ENCODE measurements at regions not wholly inside any gene's neighbourhood (a gene's known extent, or its start where the extent isn't known, plus 50 kb on each side); places are given as distances from the start of the nearest gene placed in this dataset.
"Not testable (repeated sequence)": the region's sequence is repeated elsewhere in the genome, so short reads cannot be mapped to it uniquely, and the experiment has no call there.

DNA sequence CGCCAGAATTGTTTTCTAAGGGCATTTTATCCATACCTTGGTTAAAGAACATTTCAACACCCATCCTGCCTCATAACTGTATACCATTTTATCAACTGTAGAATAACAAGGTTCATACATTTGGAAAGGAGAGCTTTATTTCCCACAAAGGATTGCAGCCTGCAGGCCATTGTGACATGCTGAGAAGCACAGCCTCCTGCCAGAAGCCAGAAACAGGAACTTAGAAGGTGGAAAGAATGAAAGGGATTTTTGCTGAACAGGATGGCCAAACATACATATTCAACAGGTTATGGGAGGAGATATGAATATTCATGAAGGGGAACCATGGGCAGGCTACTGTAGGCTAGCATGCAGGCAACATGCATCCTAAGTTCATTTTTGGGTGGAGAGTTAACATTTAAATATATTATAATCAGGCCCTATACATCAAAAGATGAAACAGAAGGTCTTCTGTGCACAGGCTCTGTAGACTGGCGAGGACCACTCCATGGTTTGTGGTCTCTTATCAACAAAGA is 59.9 kb upstream of the DIRAS2 start:
- no peak overlapping the region for H3K4me3 ChIP-seq
- WGBS, 4 donors = 68 to 74% (median 71%) methylated on average over 2 of the region's 2 CpGs
- no peaks in the 10 kb centered on the region for H3K9me3 ChIP-seq (replicated peaks in 1 of 3)
- H3K4me1 ChIP-seq (replicated peaks in 1 of 2) = no peaks in the 10 kb centered on the region
- DNase-seq = peak in 1 of 7 donors; percentile 1
- intact Hi-C loops (cut with DNase I) = no loop called here
- H3K27ac ChIP-seq = no peak overlapping the region
- H3K27me3 ChIP-seq = no peaks in the 10 kb centered on the region
- no peak for TF ChIP-seq POLR2A (IDR thresholded peaks at IDR 0.05)
- TF ChIP-seq, protein P1, sequence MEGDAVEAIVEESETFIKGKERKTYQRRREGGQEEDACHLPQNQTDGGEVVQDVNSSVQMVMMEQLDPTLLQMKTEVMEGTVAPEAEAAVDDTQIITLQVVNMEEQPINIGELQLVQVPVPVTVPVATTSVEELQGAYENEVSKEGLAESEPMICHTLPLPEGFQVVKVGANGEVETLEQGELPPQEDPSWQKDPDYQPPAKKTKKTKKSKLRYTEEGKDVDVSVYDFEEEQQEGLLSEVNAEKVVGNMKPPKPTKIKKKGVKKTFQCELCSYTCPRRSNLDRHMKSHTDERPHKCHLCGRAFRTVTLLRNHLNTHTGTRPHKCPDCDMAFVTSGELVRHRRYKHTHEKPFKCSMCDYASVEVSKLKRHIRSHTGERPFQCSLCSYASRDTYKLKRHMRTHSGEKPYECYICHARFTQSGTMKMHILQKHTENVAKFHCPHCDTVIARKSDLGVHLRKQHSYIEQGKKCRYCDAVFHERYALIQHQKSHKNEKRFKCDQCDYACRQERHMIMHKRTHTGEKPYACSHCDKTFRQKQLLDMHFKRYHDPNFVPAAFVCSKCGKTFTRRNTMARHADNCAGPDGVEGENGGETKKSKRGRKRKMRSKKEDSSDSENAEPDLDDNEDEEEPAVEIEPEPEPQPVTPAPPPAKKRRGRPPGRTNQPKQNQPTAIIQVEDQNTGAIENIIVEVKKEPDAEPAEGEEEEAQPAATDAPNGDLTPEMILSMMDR (IDR thresholded peaks at IDR 0.05) = no peak
- H3K36me3 ChIP-seq (replicated peaks in 1 of 2) = no peaks in the 10 kb centered on the region

DNA sequence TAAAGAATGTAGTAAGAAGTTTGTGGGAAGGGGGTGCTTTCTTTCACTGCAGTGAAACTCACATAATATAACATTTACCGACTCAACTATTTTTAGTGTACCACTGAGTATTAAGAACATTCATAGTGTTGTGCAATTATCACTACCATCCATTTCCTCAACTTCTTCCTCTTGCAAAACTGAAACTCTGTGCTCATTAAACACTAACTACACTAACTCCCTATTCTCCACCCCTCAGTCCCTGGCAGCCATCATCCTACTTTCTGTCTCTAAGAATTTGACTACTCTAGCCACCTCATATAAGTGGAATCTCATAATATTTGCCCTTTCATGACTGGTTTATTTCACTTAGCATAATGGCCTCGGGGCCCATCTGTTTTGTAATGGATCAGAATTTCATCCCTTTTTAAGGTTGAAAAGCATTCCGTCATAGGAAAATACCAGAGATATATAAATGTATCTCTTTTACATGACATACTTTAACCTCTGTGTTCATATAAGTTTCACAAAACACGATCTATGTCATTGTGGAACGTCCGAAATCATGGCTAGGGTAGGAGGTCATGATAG is 56.3 kb upstream of the DIRAS2 start:
- no peak overlapping the region for H3K27ac ChIP-seq
- no peak for TF ChIP-seq POLR2A (IDR thresholded peaks at IDR 0.05)
- TF ChIP-seq, protein P1 (IDR thresholded peaks at IDR 0.05) = no peak
- WGBS, 4 donors = 71 to 75% (median 73%) methylated on average over 6 of the region's 6 CpGs
- no peaks in the 10 kb centered on the region for H3K27me3 ChIP-seq
- intact Hi-C loops (cut with DNase I) = no loop called here
- no peak for DNase-seq
- H3K9me3 ChIP-seq (replicated peaks in 1 of 3) = no peaks in the 10 kb centered on the region
- H3K4me1 ChIP-seq (replicated peaks in 1 of 2) = no peaks in the 10 kb centered on the region
- H3K36me3 ChIP-seq (replicated peaks in 1 of 2) = no peaks in the 10 kb centered on the region
- no peak overlapping the region for H3K4me3 ChIP-seq

DNA sequence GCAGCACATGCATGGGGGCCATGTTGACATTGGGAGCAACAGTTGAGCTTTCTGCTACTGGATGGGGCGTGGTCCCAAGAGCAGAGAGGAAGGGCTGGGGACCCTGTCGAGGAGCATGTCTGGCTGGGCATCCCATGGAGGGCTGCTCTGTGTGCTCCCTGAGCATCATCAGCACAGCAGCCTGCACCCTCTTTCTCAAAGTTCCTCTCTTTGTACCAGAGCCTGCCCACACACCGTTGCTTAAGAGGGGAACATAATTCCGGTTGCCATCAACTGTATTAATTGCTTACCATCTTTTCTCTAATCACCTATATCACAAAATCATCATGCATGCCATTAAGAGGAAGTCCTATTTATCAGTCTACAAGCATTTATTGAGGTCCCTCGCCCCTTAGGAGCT is 55.2 kb upstream of the DIRAS2 start:
- 66 to 79% (median 68%) methylated on average over 5 of the region's 5 CpGs for WGBS, 4 donors
- H3K27me3 ChIP-seq = no peaks in the 10 kb centered on the region
- TF ChIP-seq, protein P1 (IDR thresholded peaks at IDR 0.05) = no peak
- H3K4me1 ChIP-seq (replicated peaks in 1 of 2) = no peaks in the 10 kb centered on the region
- no peaks in the 10 kb centered on the region for H3K36me3 ChIP-seq (replicated peaks in 1 of 2)
- no peaks in the 10 kb centered on the region for H3K9me3 ChIP-seq (replicated peaks in 1 of 3)
- no peak overlapping the region for H3K27ac ChIP-seq
- no peak overlapping the region for H3K4me3 ChIP-seq
- DNase-seq = no peak
- intact Hi-C loops (cut with DNase I) = no loop called here

DNA sequence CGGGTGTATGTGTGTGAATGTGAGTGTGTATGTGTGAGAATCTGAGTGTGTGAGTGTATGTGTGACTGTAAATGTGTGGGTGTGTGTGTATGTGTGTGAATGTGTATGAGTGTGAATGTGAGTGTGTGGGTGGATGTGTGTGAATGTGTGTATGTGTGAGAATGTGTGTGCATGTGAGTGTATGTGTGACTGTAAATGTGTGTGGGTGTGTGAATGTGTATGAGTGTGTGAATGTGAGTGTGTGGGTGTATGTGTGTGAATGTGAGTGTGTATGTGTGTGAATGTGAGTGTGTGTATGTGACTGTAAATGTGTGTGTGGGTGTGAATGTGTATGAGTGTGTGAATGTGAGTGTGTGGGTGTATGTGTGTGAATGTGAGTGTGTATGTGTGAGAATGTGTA is 51.6 kb upstream of the DIRAS2 start:
- H3K4me1 ChIP-seq (replicated peaks in 1 of 2); H3K4me3 ChIP-seq; H3K27ac ChIP-seq; intact Hi-C loops (cut with DNase I); H3K9me3 ChIP-seq (replicated peaks in 1 of 3); DNase-seq; H3K27me3 ChIP-seq; H3K36me3 ChIP-seq (replicated peaks in 1 of 2): not testable (repeated sequence)
- 0 to 95% (median 91%) methylated on average over 1 of the region's 1 CpG for WGBS, 4 donors

All from adrenal gland (tissue), 9 donors.